Kidney capillary endothelial cell (primary cell): ENCODE measurements at regions not wholly inside any gene's neighbourhood (a gene's known extent, or its start where the extent isn't known, plus 50 kb on each side); places are given as distances from the start of the nearest gene placed in this dataset.

Experiments used
- DNase-seq: peaks from one replicate; pipeline ENCODE4 v3.0.0-alpha.2; 2018; ENCODE audit warnings: low spot score

DNA sequence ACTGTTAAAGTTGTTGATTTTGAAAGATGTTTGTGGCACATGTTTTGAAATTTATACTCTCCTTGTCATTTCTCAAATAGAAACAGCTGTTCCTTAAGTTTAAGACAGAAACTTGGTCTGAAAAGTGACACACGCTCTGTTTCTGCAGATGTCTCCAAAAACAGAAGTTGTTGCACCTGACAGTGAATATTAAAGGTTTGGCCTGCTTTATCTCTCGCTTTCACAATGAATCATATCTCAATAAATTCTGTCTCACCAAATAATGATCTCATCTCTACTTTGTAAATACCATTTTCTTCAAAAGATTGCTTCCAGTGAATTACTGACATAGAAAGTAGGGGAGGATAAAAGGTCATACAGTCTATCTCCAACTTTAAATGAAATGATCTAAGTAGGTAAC lies 294.9 kb upstream of the SYT4 start:
- no peak for DNase-seq

DNA sequence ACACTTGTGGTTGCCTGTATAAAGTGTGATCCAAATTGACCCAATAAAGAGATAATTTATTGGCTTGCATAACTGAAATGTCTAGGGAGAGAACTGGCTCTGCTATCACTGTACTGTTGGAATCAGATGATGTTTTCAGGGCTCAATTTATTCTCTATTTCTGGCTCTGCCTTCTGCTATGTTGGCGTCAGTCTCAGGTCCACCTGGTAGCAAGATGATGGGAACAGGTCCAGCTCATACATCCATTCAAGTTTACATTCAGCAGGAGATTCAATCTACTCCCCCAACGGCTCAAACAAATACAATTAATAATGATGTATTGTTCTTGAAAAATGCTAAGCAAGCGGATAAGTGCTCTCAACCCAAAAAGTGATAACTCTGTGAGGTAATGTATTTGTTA lies 297.7 kb upstream of the SYT4 start:
- no peak for DNase-seq

- DNase-seq: no peak
Observed at GRCh38 chr18:43578211-43578610, 300.9 kb upstream of the SYT4 start.

- no peak for DNase-seq
Observed at GRCh38 chr18:43578706-43579105, 301.4 kb upstream of the SYT4 start.

DNA sequence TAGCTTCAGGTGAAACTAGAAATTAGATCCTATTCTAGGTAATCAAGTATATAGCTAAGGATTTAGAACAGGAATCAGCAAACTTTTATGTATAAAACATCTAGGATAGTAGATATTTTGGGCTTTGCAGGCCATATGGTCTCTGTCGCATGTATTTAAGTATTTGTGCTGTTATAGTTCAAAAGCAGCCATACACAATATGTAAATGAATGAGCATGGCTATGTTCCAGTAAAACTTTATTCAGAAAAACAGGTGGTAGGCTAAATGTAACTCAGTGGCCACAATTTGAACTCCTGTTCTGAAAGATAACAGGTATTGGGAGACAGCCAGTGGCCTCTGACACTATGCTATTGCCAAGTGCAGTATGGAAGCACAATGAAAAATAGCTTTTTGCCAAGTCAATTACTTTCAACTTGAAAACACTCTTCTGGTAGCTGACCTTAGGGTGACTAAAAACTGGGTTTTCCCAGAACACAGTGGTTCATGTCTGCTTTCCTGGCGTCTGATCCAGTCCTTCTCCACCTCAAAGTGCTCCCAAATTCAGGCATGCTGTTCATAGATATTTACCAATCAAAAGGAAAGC lies 304.7 kb upstream of the SYT4 start:
- no peak for DNase-seq

DNA sequence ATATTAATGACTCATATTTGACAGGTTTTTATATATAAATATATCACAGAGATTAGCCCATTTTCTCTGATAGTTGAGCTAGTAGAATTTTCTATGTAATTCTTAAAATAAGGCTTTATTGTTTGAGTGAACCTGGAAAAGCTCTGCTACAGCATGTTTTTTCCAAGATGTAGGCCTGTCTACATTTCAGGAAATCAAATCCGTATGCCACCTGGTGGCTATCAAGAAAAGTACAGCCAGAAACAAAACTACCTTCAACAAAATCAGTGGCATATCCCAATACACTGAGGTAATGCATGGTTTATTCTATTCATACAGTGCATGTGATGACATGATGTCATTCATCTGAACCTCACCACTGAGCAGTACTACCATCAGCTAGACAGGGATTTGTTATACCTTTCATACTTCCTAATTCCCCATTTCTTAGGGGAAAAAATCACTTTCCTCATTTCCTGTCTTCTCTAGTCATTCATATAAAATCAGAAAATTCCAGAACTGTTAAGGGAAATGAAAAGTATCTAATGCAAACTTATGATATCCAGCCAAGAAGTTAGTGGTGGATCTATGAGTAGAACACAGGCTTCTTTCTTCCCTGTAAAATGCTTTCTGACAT lies 310.4 kb upstream of the SYT4 start:
- DNase-seq: peak; percentile 37

DNA sequence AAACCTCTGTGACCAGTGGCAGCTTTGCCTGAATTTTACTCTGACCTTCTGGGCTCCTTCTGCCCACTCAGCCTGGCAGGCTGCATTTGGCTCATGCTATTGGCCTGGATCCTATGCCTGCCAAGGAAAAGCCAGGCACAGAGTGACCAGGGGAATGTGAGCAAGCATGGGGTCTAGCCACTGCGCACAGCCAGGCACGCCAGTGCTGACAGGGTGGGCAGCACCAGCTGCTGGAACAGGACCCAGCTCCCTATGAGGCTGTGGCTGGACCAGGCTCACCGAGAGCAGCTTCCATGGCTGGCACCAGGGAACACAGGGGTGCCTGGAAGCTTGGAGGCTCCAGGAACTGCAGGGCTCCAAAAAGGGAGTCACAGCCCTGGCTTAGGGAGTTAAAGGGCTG lies 311.5 kb upstream of the SYT4 start:
- no peak for DNase-seq

- DNase-seq: no peak
Observed at GRCh38 chr18:43589611-43590151, 312.4 kb upstream of the SYT4 start.

DNA sequence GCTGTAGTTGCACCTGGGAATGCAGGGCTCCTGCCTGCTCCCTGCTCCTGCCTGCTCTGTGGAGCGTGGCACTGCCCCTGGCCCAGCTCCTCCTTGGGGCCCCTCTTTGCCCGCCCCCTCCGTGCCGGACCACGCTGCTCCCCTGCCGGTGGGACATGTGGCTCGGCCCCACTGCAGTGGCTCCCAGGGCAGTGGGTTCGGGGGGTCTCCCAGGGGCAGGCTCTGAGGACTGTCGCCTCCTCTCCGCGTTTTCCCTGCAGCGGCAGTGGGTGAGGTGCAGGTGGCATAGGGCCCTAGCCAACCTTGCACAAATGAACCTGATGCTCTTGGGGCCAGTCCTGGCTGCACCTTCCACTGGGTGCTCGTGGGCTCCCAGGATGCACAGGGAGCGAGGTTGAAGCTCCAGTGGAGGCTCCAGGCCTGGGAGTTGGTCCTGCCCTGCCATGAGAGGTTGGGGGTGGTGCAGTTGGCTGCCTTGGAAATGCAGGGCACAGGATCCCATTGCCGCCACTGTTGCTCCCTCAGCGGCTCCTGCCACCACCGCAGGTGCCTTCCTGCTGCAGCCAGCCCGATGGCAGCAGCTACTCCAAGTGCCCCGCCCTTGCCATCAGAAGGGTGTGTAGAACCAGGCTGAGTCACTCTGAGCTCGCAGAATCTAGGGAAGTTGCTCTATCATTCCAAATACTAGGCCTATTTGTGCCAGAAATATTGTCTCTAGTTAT lies 313.1 kb upstream of the SYT4 start:
- DNase-seq: no peak

DNA sequence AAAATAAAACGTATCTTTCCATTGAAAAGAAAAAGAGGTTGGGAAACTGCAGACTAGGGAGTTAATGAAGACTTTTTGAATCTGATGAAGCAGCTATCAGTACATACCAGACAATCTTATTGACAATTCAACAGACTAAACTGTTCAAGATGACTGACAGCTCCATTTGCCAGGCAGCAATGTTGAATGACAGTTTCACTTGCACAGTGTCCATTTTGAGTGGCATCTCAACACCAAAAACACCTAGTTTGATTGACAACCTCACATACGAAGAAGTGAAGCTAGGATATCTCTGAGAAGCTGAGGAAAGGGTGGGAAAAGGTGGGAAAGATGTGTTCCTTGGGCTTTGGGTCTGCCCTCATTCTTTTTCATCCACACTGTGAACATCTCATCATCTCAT lies 315.0 kb upstream of the SYT4 start:
- no peak for DNase-seq

DNA sequence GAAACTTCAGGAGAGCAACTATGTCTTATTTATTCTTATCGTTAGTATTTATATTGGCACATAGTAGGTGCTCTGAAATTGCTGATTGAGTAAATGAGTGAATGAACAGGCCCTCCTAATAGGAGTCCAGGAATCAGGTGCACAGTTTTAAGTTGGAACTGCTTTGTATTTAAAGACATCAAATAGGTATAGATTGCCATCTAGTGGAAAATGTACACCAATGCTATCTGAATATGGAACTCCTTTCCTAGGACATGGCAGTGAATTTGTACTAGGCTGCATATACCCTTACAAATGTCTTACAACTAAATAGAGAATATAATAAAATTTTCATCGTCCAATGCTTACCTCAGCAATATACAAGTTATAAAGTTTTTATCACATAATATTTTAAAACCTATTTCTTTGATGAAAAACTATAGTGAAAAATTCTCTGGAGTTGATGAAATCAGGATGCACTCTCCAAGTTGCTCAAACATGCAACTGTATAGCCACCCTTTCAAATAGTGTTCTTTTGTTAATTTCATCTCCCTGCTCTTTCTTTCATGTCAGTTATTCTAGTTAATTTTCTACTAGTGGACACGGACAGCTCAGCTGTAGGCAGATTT lies 318.9 kb upstream of the SYT4 start:
- peak; percentile 12 for DNase-seq

GRCh38 chr18:43601432-43601831 lies 324.1 kb upstream of the SYT4 start:
- DNase-seq: no peak

- DNase-seq: no peak
Observed at GRCh38 chr18:43605224-43605623, 327.9 kb upstream of the SYT4 start.

DNA sequence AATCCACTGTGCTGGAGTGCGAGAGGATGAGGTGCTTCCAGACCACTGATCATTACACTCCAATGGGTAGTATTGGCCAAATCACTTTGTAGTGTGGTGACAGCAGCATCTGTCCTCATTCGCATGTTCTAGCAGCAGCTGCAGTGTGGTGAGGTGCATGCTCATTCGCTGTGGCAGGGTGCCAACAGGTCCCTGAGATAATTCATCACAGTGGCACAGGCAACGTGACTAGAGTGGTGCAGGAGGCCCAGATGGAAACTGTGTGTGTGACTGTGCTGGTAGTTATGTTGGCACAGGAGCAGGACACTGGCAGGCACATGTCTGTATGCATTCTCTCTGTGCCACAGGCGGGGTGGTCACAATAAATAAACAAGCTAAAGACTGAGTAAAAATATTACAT lies 329.5 kb upstream of the SYT4 start:
- DNase-seq: no peak

DNA sequence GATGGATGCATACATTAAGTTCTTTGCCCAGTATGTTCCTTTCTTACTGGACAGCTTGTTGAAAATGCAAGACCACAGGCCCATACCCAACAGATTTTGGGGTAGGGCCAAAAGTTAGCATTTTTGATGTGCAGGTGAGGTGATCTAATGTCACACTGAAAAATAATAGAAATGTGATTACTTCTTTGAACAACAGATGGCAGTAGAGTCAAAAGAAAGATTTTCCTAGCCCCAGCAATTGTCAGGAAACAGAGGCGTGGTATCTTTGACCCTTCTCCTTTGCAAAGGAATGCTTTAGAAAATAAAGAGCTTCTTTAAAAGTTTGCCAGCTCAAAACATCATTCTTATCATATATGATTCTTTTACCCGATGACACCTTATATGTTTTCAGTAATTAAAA lies 343.6 kb upstream of the SYT4 start:
- DNase-seq: peak; percentile 26

DNA sequence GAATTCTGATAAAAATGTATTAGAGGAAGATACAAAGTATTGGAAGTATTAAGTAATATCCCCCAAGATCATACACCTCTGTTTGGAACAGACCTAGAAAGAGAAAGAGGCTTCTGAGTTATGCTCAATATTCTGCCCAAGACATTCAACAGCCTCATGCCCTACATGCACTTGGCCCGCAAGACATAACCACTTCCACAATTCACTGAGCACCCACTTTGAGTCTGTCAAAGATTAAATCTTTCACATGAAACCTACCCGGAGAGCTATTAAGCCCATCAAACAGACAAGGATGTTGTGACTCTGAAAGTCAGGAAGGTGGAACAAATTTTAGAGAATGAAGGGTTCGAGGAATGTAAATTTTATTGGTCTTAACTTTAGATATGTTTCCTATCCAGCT lies 344.7 kb upstream of the SYT4 start:
- no peak for DNase-seq

- DNase-seq: no peak
Observed at GRCh38 chr18:43625582-43625981, 348.3 kb upstream of the SYT4 start.

- no peak for DNase-seq
Observed at GRCh38 chr18:43627848-43628530, 350.7 kb upstream of the SYT4 start.

GRCh38 chr18:43634994-43635393 lies 357.7 kb upstream of the SYT4 start:
- no peak for DNase-seq

DNA sequence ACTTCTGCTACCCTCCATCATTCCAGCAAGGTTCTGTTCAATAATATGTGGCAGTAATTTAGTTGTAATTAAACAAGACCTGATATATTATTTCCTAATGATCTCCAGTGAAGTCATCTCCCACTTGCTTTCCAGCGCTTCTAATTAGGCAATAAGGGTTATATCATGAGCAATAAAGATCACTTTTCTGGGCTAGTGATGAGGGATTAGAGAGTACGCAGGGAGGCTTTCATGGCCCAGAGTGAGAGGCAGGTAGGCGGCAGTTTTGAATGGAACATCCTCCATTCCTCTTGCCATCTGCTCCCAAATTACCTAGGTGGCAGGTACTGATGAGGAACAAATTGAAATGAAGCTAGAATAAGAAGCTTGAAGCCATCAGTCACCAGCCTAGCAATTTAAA lies 358.1 kb upstream of the SYT4 start:
- no peak for DNase-seq

GRCh38 chr18:43642727-43643330 lies 365.5 kb upstream of the SYT4 start:
- DNase-seq: no peak

DNA sequence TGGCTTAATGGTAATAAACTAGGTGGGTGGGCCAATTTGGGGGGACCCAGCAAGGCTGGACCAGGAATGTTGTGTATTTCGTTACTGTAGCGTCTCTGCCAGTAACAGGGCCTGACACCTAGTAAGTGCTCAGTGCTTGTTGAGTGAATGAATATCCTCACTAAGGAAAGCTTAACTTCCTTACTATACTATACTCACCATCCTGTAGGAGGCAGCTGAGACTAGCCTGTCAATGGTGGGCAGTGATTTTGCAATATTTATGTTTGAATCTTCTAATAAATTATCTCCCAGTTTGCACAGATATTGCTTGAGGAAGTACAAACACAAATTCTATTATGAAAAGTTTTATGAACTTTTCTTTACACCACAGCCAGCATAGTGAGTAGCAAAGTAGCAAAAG lies 370.7 kb upstream of the SYT4 start:
- no peak for DNase-seq
